Activated CD4-positive, alpha-beta T cell treated with anti-CD3 and anti-CD28 coated beads, Interleukin-2, amount 50 U/mL, for 1 hour (primary cell): ENCODE measurements at regions not wholly inside any gene's neighbourhood (a gene's known extent, or its start where the extent isn't known, plus 50 kb on each side); places are given as distances from the start of the nearest gene placed in this dataset.

ENCODE experiments used
- DNase-seq: peaks from one replicate; pipeline ENCODE4 v3.0.0-alpha.2; 2020

GRCh38 chr6:167710363-167710920 is 116.3 kb upstream of the AFDN start:
- no peak for DNase-seq

- DNase-seq, result no peak
Observed at GRCh38 chr6:167711211-167711610, 115.5 kb upstream of the AFDN start.

- DNase-seq, result no peak
Observed at GRCh38 chr6:167711768-167712730, 114.7 kb upstream of the AFDN start.

GRCh38 chr6:167712731-167713475 is 113.8 kb upstream of the AFDN start:
- DNase-seq, result no peak

- no peak for DNase-seq
Observed at GRCh38 chr6:167714152-167714551, 112.6 kb upstream of the AFDN start.

- DNase-seq, result no peak
Observed at GRCh38 chr6:167717455-167717854, 109.3 kb upstream of the AFDN start.

- DNase-seq, result no peak
Observed at GRCh38 chr6:167717867-167718266, 108.8 kb upstream of the AFDN start.

- no peak for DNase-seq
Observed at GRCh38 chr6:167719920-167720319, 106.8 kb upstream of the AFDN start.

GRCh38 chr6:167720456-167721285 is 106.0 kb upstream of the AFDN start:
- DNase-seq, result no peak

- DNase-seq, result no peak
Observed at GRCh38 chr6:167721291-167721690, 105.4 kb upstream of the AFDN start.

GRCh38 chr6:167722634-167723309 is 103.9 kb upstream of the AFDN start:
- DNase-seq, result no peak

- DNase-seq, result no peak
Observed at GRCh38 chr6:167726043-167726621, 100.6 kb upstream of the AFDN start.

- no peak for DNase-seq
Observed at GRCh38 chr6:167730441-167730840, 96.3 kb upstream of the AFDN start.

- DNase-seq, result no peak
Observed at GRCh38 chr6:167731216-167731615, 95.5 kb upstream of the AFDN start.

GRCh38 chr6:167731731-167732422 is 94.8 kb upstream of the AFDN start:
- DNase-seq, result no peak

- no peak for DNase-seq
Observed at GRCh38 chr6:167733740-167734661, 92.7 kb upstream of the AFDN start.

GRCh38 chr6:167734662-167735083 is 92.0 kb upstream of the AFDN start:
- no peak for DNase-seq

GRCh38 chr6:167735084-167735950 is 91.4 kb upstream of the AFDN start:
- no peak for DNase-seq

GRCh38 chr6:167735951-167736288 is 90.8 kb upstream of the AFDN start:
- no peak for DNase-seq
